Panc1 (cell line): ENCODE measurements at regions not wholly inside any gene's neighbourhood (a gene's known extent, or its start where the extent isn't known, plus 50 kb on each side); places are given as distances from the start of the nearest gene placed in this dataset.

Experiments
- ATAC-seq: fragments of 200-7000 bp; cut with Tn5 transposase; 2 replicates; pipeline ENCODE4 v1.9.1; 2020; ENCODE audit warnings: mild to moderate bottlenecking, moderate library complexity
- BruUV-seq: library from RNA; stranded (reverse); fragments of 400-500 nt; replicated peaks from 2 replicates; lab custom pipeline; 2021; lab: Mats Ljungman, UMichigan
- CTCF ChIA-PET: fragments of 300-600 bp; sonication (Branson Sonifier 250); formaldehyde crosslinking; loops from one replicate; lab custom pipeline; 2022; ENCODE audit warnings: antibody characterized with exemption; lab: Charles Lee
- POLR2A ChIA-PET: fragments of 300-600 bp; sonication (Branson Sonifier 250); formaldehyde crosslinking; loops from one replicate; lab custom pipeline; 2022; ENCODE audit warnings: antibody characterized with exemption; lab: Charles Lee
- DNase-seq: peaks from one replicate; pipeline ENCODE4 v3.0.0-alpha.2; 2010; ENCODE audit warnings: low read depth, low spot score
- H3K27ac ChIP-seq: 2 replicates; pipeline ENCODE4 v1.5.1; 2011; ENCODE audit warnings: mild to moderate bottlenecking, low read length, inconsistent platforms
- H3K27me3 ChIP-seq: fragments of 200-500 bp; sonication (Bioruptor generic); 2 replicates; pipeline ENCODE4 v1.6.0; 2014; ENCODE audit warnings: low read length, inconsistent platforms; ENCODE audit not compliant: control insufficient read depth, insufficient read depth
- H3K36me3 ChIP-seq: fragments of 200-500 bp; sonication (Bioruptor generic); 2 replicates; pipeline ENCODE4 v1.5.1; 2014; ENCODE audit warnings: inconsistent platforms, mild to moderate bottlenecking, low read length, moderate library complexity; ENCODE audit not compliant: control insufficient read depth, insufficient read depth
- H3K4me1 ChIP-seq: 2 replicates; pipeline ENCODE4 v1.5.1; 2011; ENCODE audit warnings: inconsistent platforms, mild to moderate bottlenecking, low read length, moderate library complexity; ENCODE audit not compliant: control insufficient read depth, insufficient read depth
- H3K4me3 ChIP-seq, 2 experiments: 2 replicates each; pipeline ENCODE4 v1.5.1; 2011 to 2012; ENCODE audit warnings: low read depth in 2 of 2, low read length in 2 of 2, mild to moderate bottlenecking in 2 of 2, inconsistent platforms in 1 of 2, moderate library complexity in 1 of 2
- H3K9me3 ChIP-seq: fragments of 200-500 bp; sonication (Bioruptor generic); 2 replicates; pipeline ENCODE4 v1.5.1; 2014; ENCODE audit warnings: low read depth, mild to moderate bottlenecking, inconsistent platforms, low read length, moderate library complexity; ENCODE audit not compliant: control insufficient read depth, insufficient read depth
- POLR2AphosphoS5 ChIP-seq: IDR thresholded peaks from 2 replicates; pipeline ENCODE4 v1.6.1; 2012; ENCODE audit warnings: mild to moderate bottlenecking, low read depth, low read length, moderate library complexity
- SIN3A ChIP-seq: IDR thresholded peaks from 2 replicates; pipeline ENCODE4 v1.6.1; 2012; ENCODE audit warnings: low read depth, mild to moderate bottlenecking, low read length, moderate library complexity, borderline replicate concordance; ENCODE audit not compliant: insufficient read depth
- TCF7L2 ChIP-seq: IDR thresholded peaks from 2 replicates; pipeline ENCODE4 v1.6.1; 2011; ENCODE audit warnings: mild to moderate bottlenecking, low read depth, low read length, inconsistent platforms
- in situ Hi-C: cut with HindIII; loops from 2 replicates; pipeline ENCODE4 v1.10.0; 2016; ENCODE audit warnings: low sequenced_read_pairs, low pct_unique_long_range_greater_than_20kb
- intact Hi-C: fragments of 100-400 bp; cut with micrococcal nuclease; formaldehyde crosslinking; loops from one replicate; pipeline ENCODE4 v1.10.0; 2022; ENCODE audit not compliant: unreplicated experiment
- TF ChIP-seq, protein P1 (sequence below): fragments of 450-650 bp; IDR thresholded peaks from 2 replicates; pipeline ENCODE4 v1.5.1; 2017; ENCODE audit warnings: mild to moderate bottlenecking
- TF ChIP-seq, protein P2 (sequence below), 2 experiments: IDR thresholded peaks; 2 replicates each; pipeline ENCODE4 v1.6.1; 2011 to 2012; ENCODE audit warnings: low read depth in 2 of 2, control low read depth in 1 of 2, low read length in 1 of 2, mild to moderate bottlenecking in 1 of 2, moderate library complexity in 1 of 2; ENCODE audit not compliant: insufficient read depth in 1 of 2

DNA sequence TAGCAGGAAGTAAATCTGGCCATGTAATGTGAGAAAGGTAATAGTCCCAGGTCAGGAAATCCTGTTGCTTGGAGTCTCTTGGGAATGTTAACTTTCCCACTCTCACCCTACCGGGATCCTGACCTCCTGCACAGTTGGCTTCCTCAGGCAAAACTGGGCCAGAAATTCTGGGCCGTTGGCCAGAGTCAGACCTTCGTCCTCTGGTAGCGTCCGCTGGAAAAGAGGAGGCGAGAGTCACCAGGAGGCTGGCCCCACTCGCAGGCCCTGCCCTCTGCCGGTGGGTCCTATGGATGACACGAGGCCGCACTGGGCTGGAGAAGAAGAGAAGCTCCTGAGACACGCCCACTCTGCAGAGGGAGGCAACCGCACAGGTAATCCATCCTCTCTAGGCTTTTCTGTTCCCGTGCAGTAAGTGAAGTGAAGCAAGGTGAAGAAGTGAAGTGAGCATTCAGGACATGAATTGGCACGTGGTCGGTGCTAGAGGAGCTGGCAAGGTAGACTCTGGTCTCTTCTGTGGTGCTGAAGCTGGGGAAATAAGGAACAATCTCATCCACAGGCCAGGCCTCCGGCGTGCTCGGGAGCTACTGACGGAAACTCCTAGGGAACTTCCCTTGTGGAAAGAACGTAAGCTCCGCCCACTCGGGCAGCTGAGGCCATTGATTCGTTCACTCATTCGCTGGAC is 182.7 kb upstream of the GLI2 start:
- peak; percentile 92 for ATAC-seq
- peak; percentile 7 for DNase-seq
- TF ChIP-seq, protein P1, sequence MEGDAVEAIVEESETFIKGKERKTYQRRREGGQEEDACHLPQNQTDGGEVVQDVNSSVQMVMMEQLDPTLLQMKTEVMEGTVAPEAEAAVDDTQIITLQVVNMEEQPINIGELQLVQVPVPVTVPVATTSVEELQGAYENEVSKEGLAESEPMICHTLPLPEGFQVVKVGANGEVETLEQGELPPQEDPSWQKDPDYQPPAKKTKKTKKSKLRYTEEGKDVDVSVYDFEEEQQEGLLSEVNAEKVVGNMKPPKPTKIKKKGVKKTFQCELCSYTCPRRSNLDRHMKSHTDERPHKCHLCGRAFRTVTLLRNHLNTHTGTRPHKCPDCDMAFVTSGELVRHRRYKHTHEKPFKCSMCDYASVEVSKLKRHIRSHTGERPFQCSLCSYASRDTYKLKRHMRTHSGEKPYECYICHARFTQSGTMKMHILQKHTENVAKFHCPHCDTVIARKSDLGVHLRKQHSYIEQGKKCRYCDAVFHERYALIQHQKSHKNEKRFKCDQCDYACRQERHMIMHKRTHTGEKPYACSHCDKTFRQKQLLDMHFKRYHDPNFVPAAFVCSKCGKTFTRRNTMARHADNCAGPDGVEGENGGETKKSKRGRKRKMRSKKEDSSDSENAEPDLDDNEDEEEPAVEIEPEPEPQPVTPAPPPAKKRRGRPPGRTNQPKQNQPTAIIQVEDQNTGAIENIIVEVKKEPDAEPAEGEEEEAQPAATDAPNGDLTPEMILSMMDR: no peak; the same call in 1 of the 2 replicates
- TF ChIP-seq POLR2AphosphoS5: no peak
- no peak for TF ChIP-seq SIN3A
- TF ChIP-seq, protein P2, sequence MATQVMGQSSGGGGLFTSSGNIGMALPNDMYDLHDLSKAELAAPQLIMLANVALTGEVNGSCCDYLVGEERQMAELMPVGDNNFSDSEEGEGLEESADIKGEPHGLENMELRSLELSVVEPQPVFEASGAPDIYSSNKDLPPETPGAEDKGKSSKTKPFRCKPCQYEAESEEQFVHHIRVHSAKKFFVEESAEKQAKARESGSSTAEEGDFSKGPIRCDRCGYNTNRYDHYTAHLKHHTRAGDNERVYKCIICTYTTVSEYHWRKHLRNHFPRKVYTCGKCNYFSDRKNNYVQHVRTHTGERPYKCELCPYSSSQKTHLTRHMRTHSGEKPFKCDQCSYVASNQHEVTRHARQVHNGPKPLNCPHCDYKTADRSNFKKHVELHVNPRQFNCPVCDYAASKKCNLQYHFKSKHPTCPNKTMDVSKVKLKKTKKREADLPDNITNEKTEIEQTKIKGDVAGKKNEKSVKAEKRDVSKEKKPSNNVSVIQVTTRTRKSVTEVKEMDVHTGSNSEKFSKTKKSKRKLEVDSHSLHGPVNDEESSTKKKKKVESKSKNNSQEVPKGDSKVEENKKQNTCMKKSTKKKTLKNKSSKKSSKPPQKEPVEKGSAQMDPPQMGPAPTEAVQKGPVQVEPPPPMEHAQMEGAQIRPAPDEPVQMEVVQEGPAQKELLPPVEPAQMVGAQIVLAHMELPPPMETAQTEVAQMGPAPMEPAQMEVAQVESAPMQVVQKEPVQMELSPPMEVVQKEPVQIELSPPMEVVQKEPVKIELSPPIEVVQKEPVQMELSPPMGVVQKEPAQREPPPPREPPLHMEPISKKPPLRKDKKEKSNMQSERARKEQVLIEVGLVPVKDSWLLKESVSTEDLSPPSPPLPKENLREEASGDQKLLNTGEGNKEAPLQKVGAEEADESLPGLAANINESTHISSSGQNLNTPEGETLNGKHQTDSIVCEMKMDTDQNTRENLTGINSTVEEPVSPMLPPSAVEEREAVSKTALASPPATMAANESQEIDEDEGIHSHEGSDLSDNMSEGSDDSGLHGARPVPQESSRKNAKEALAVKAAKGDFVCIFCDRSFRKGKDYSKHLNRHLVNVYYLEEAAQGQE (IDR thresholded peaks at IDR 0.05; ENCODE audit: insufficient read depth in 1 of 2, low read depth in 2 of 2, low read length in 1 of 2): no peak
- no peak for TF ChIP-seq TCF7L2
- CTCF ChIA-PET: interaction anchor here (0.7 kb wide), 2 partner anchors 46 to 127 kb away, joined by 3 read pairs; no protein-coding TSS in a partner anchor
- no TSS peak for BruUV-seq
- Histone ChIP-seq H3K27me3 (no peaks in the 10 kb centered on the region), H3K9me3 (no peaks in the 10 kb centered on the region), H3K27ac (no peak overlapping the region), H3K4me3 (no peak overlapping the region), H3K4me1 (no peaks in the 10 kb centered on the region), H3K36me3 (no peaks in the 10 kb centered on the region)
- in situ Hi-C loops (no loop called here), intact Hi-C loops (no loop called here)
- POLR2A ChIA-PET: no interaction called here

DNA sequence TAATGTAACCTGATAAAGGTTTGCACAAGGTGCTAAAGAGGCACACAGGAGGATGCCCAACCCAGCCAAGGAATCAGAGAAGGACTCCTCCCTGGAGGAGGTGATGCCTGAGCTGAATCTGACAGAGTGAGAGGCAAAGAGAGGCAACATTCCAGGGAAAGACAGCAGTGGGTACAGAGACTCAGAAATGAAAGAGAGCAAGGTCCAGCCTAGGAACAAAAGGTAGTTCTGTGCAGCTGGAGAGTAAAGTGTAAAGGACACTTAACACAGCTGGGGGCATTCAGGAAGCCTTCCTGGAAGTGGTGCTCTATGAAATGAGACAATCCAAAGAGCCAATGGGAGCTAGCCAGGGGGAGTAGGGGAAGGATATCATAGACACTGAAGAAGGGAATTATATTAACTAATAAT is 181.0 kb upstream of the GLI2 start:
- H3K4me1 ChIP-seq: no peaks in the 10 kb centered on the region
- intact Hi-C loops (no loop called here), in situ Hi-C loops (no loop called here)
- no peak overlapping the region for H3K4me3 ChIP-seq
- no peak for ATAC-seq
- TF ChIP-seq SIN3A (no peak), TCF7L2 (no peak), POLR2AphosphoS5 (no peak)
- TF ChIP-seq, protein P1: no peak
- TF ChIP-seq, protein P2 (IDR thresholded peaks at IDR 0.05; ENCODE audit: insufficient read depth in 1 of 2, low read depth in 2 of 2, low read length in 1 of 2): no peak
- DNase-seq: no peak
- BruUV-seq: no TSS peak
- no peak overlapping the region for H3K27ac ChIP-seq
- no peaks in the 10 kb centered on the region for H3K27me3 ChIP-seq
- CTCF ChIA-PET: no interaction called here
- H3K36me3 ChIP-seq: no peaks in the 10 kb centered on the region
- H3K9me3 ChIP-seq: no peaks in the 10 kb centered on the region
- POLR2A ChIA-PET: no interaction called here
